H1 (cell line): ENCODE measurements at regions not wholly inside any gene's neighbourhood (a gene's known extent, or its start where the extent isn't known, plus 50 kb on each side); places are given as distances from the start of the nearest gene placed in this dataset.

Source experiments
- CTCF ChIA-PET: fragments of 300-600 bp; sonication (Branson Sonifier 250); formaldehyde crosslinking; loops from one replicate; lab custom pipeline; 2021; ENCODE audit not compliant: partially characterized antibody; lab: Charles Lee
- POLR2A ChIA-PET: fragments of 300-600 bp; sonication (Branson Sonifier 250); formaldehyde crosslinking; loops from one replicate; lab custom pipeline; 2021; ENCODE audit warnings: inconsistent platforms; ENCODE audit not compliant: partially characterized antibody; lab: Charles Lee
- DNase-seq, 2 experiments: peaks; one replicate each; pipeline versions ENCODE4 v3.0.0 to v3.0.0-alpha.2; 2010 to 2022; ENCODE audit warnings: low spot score in 2 of 2, low read depth in 1 of 2, mixed read lengths in 1 of 2
- FAIRE-seq: peaks from 2 replicates; lab custom pipeline; 2011; peaks lifted over from hg19 to GRCh38; lab: Jason Lieb, UNC
- H2AFZ ChIP-seq: 2 replicates; pipeline ENCODE4 v1.8.1; 2012; ENCODE audit warnings: low read length, inconsistent platforms
- H2AK5ac ChIP-seq: 2 replicates; pipeline ENCODE4 v1.6.1; 2013; ENCODE audit warnings: low read depth, low read length
- H2BK120ac ChIP-seq: replicated peaks from 2 replicates; pipeline ENCODE3; 2013; ENCODE audit warnings: low read depth, low read length, inconsistent platforms
- H2BK12ac ChIP-seq: 2 replicates; pipeline ENCODE4 v1.6.1; 2013; ENCODE audit warnings: low read depth, low read length
- H2BK15ac ChIP-seq: 2 replicates; pipeline ENCODE4 v1.6.1; 2013; ENCODE audit warnings: low read length
- H2BK20ac ChIP-seq: 2 replicates; pipeline ENCODE4 v1.6.1; 2013; ENCODE audit warnings: low read length
- H2BK5ac ChIP-seq: 2 replicates; pipeline ENCODE4 v1.6.1; 2013; ENCODE audit warnings: low read depth, low read length
- H3K14ac ChIP-seq: 2 replicates; pipeline ENCODE4 v1.6.1; 2013; ENCODE audit warnings: inconsistent platforms; ENCODE audit not compliant: insufficient read length
- H3K18ac ChIP-seq: 2 replicates; pipeline ENCODE4 v1.6.1; 2013; ENCODE audit warnings: low read length; ENCODE audit errors: extremely low read depth
- H3K23ac ChIP-seq: 2 replicates; pipeline ENCODE4 v1.6.1; 2013; ENCODE audit warnings: inconsistent platforms; ENCODE audit not compliant: insufficient read length
- H3K23me2 ChIP-seq: 2 replicates; pipeline ENCODE4 v1.6.1; 2013; ENCODE audit warnings: low read depth, low read length
- H3K27ac ChIP-seq: 2 replicates; pipeline ENCODE4 v1.6.1; 2011; ENCODE audit warnings: low read depth, low read length, inconsistent platforms
- H3K27me3 ChIP-seq, 4 experiments: replicated peaks in 1 of 4; 1 replicate in 1 of 4; 2 replicates in 3 of 4; pipeline versions ENCODE4 v1.6.1 to v1.8.1; 2011 to 2013; ENCODE audit warnings: low read length in 3 of 4, mild to moderate bottlenecking in 3 of 4, inconsistent platforms in 2 of 4, mixed read lengths in 2 of 4, moderate library complexity in 1 of 4; ENCODE audit not compliant: control insufficient read depth in 3 of 4, insufficient read depth in 3 of 4; ENCODE audit errors: extremely low read depth in 1 of 4
- H3K36me3 ChIP-seq, 4 experiments: 2 replicates each; pipeline versions ENCODE4 v1.6.1 to v1.8.1; 2011 to 2013; ENCODE audit warnings: mild to moderate bottlenecking in 4 of 4, low read length in 3 of 4, moderate library complexity in 2 of 4, control low read depth in 1 of 4, inconsistent platforms in 1 of 4; ENCODE audit not compliant: insufficient read depth in 4 of 4, control insufficient read depth in 2 of 4
- H3K4ac ChIP-seq: replicated peaks from 2 replicates; pipeline ENCODE3; 2013; ENCODE audit warnings: low read length, low read depth, mixed read lengths, inconsistent platforms; ENCODE audit not compliant: insufficient read length
- H3K4me1 ChIP-seq, 4 experiments: replicated peaks in 1 of 4; 1 replicate in 1 of 4; 2 replicates in 3 of 4; pipeline versions ENCODE4 v1.6.1 to v1.8.1; 2011 to 2013; ENCODE audit warnings: low read length in 3 of 4, inconsistent platforms in 2 of 4, mixed read lengths in 1 of 4; ENCODE audit not compliant: insufficient read depth in 4 of 4, control insufficient read depth in 3 of 4
- H3K4me2 ChIP-seq, 2 experiments: 2 replicates each; pipeline versions ENCODE4 v1.6.1 to v1.8.1; 2011 to 2013; ENCODE audit warnings: low read depth in 2 of 2, low read length in 2 of 2, control low read depth in 1 of 2, inconsistent platforms in 1 of 2, mild to moderate bottlenecking in 1 of 2; ENCODE audit not compliant: insufficient read depth in 1 of 2
- H3K4me3 ChIP-seq, 4 experiments: fragments of 200-600, 300-600 bp in 1 of 4; sonication (generic), shearing (Covaris generic), sonication (Bioruptor Twin) in 1 of 4; 2 replicates each; pipeline versions ENCODE4 v1.5.1 to v1.8.1; 2011 to 2016; ENCODE audit warnings: low read length in 4 of 4, low read depth in 3 of 4, control low read depth in 2 of 4, inconsistent platforms in 2 of 4, mild to moderate bottlenecking in 2 of 4, mixed read lengths in 1 of 4, moderate library complexity in 1 of 4; ENCODE audit not compliant: insufficient read depth in 2 of 4; ENCODE audit errors: extremely low read depth in 1 of 4
- H3K56ac ChIP-seq: replicated peaks from 2 replicates; pipeline ENCODE3; 2013; ENCODE audit warnings: low read depth, mild to moderate bottlenecking, mixed read lengths, low read length, inconsistent platforms; ENCODE audit not compliant: insufficient read length
- H3K79me1 ChIP-seq: 2 replicates; pipeline ENCODE4 v1.6.1; 2013; ENCODE audit warnings: low read depth, low read length, control low read depth
- H3K79me2 ChIP-seq, 2 experiments: 2 replicates each; pipeline versions ENCODE4 v1.6.1 to v1.8.1; 2012 to 2013; ENCODE audit warnings: low read length in 2 of 2, mild to moderate bottlenecking in 2 of 2, inconsistent platforms in 1 of 2; ENCODE audit not compliant: insufficient read depth in 2 of 2, control insufficient read depth in 1 of 2
- H3K9ac ChIP-seq, 4 experiments: replicated peaks in 1 of 4; 1 replicate in 1 of 4; 2 replicates in 3 of 4; pipeline versions ENCODE4 v1.6.1 to v1.8.1; 2011 to 2013; ENCODE audit warnings: low read depth in 3 of 4, low read length in 3 of 4, control low read depth in 2 of 4, mild to moderate bottlenecking in 2 of 4, moderate library complexity in 2 of 4, inconsistent platforms in 1 of 4; ENCODE audit errors: extremely low read depth in 1 of 4
- H3K9me3 ChIP-seq, 2 experiments: 2 replicates each; pipeline versions ENCODE4 v1.6.1 to v1.8.1; 2012 to 2013; ENCODE audit warnings: mild to moderate bottlenecking in 2 of 2, moderate library complexity in 2 of 2, control low read depth in 1 of 2, inconsistent platforms in 1 of 2, low read depth in 1 of 2, low read length in 1 of 2, mixed read lengths in 1 of 2; ENCODE audit not compliant: insufficient read depth in 2 of 2
- H4K20me1 ChIP-seq, 2 experiments: replicated peaks in 1 of 2; 2 replicates each; pipeline versions ENCODE3 to v1.8.1; 2011 to 2013; ENCODE audit warnings: inconsistent platforms in 2 of 2, low read length in 2 of 2, mild to moderate bottlenecking in 1 of 2; ENCODE audit not compliant: insufficient read depth in 2 of 2, control insufficient read depth in 1 of 2
- H4K5ac ChIP-seq: 2 replicates; pipeline ENCODE4 v1.6.1; 2013; ENCODE audit warnings: low read length, low read depth, mixed read lengths, inconsistent platforms; ENCODE audit not compliant: insufficient read length
- H4K8ac ChIP-seq: 2 replicates; pipeline ENCODE4 v1.8.0; 2013; ENCODE audit warnings: mild to moderate bottlenecking, moderate library complexity, low read length, inconsistent platforms; ENCODE audit not compliant: insufficient read depth; ENCODE audit errors: extremely low read depth
- H4K91ac ChIP-seq: replicated peaks from 2 replicates; pipeline ENCODE3; 2013; ENCODE audit warnings: low read length, mixed read lengths, inconsistent platforms; ENCODE audit not compliant: insufficient read length
- EZH2 ChIP-seq: fragments of 200-600 bp; sonication (generic); IDR thresholded peaks from 2 replicates; pipeline ENCODE4 v1.7.1; 2012; ENCODE audit warnings: low read depth, mild to moderate bottlenecking, moderate library complexity, low read length, inconsistent platforms; ENCODE audit not compliant: severe bottlenecking
- KDM4A ChIP-seq: IDR thresholded peaks from one replicate; pipeline ENCODE4 v1.7.1; 2012; ENCODE audit warnings: low read depth, mild to moderate bottlenecking, moderate library complexity, low read length, inconsistent platforms; ENCODE audit not compliant: severe bottlenecking
- SP4 ChIP-seq: IDR thresholded peaks from 2 replicates; pipeline ENCODE4 v1.6.1; 2012; ENCODE audit warnings: low read length, inconsistent platforms
- WGBS, 2 experiments: shearing (Covaris generic) in 1 of 2; methylation state at CpG; one replicate each; pipeline versions ENCODE4 v1.1.6 to v1.1.7; 2013 to 2015; ENCODE audit warnings: low lambda C conversion rate in 2 of 2, mixed read lengths in 2 of 2, inconsistent platforms in 1 of 2, low coverage in 1 of 2, missing lambda C conversion rate in 1 of 2; ENCODE audit not compliant: insufficient replicate concordance in 2 of 2, insufficient coverage in 1 of 2, insufficient read length in 1 of 2; ENCODE audit errors: extremely low coverage in 1 of 2, missing lambda C conversion rate in 1 of 2; 5-methylcytosine and 5-hydroxymethylcytosine counted together

DNA sequence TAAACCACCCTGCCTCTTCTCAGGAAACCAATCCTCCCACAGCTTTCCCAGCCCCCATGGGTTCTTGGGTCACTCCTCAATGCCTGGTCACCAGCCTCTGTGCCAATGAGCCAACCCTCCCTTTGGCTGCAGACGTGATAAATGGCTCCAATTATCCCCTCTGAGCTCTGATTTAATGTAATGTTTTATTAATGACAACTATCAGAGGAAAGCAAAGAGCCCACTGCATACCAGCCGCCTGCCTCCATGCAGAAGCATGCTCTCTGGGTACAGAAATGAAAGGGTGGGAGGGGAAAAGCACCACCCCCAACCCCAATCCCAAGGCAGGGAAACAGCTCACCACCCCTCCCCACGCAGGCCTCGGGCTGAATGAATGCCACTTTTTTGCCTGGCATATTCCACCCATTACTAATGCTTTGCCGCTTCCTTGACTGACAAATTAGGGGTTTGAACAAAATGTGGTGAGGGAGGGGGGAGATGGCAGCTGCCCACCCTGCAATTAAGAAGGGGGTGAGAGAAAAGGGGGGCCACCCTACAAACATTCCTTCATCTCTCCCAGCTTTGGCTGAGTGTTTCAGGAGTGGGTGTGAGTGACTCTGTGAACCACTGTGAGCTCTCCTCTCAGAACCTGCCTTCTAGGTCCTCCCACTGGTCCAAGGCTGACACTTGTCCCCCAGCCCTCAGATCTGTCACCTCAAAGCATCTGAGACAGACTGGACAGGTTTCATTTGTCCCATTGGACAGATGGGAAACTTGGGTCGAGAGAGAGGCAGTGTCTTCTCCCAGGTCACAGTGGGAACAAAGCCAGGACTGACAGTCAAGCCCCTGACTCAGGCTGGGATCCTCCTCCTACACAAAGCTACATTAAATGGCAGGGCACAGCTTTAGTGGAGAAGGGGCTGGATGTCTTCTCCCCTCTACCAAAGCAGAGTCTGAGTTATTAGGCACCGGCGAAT lies 161.5 kb downstream of the TMEM132E start:
- POLR2A ChIA-PET, result interaction anchor here (0.6 kb wide), 2 partner anchors 11 to 130 kb away, joined by 3 to 4 read pairs; no protein-coding TSS in a partner anchor
- WGBS, 2 experiments, result 87% methylated on average over 8 of the region's 8 CpGs; no CpG with 5 or more reads in 1 of the 2 experiments

More for the DNA sequence above, 161.5 kb downstream of the TMEM132E start:
- Histone ChIP-seq H4K8ac (no peak overlapping the region), H4K91ac (no peak overlapping the region), H3K4me3 (no peak overlapping the region), H3K18ac (no peak overlapping the region), H3K27me3 (no peaks in the 10 kb centered on the region), H3K79me1 (no peaks in the 10 kb centered on the region), H2BK120ac (no peak overlapping the region), H4K5ac (no peak overlapping the region), H3K14ac (no peak overlapping the region), H3K9me3 (no peaks in the 10 kb centered on the region), H3K23me2 (no peaks in the 10 kb centered on the region), H2BK20ac (no peak overlapping the region), H3K23ac (no peak overlapping the region), H3K36me3 (no peaks in the 10 kb centered on the region), H3K4me2 (no peak overlapping the region), H2BK12ac (no peak overlapping the region), H3K4ac (no peak overlapping the region), H2BK15ac (no peak overlapping the region), H3K56ac (no peak overlapping the region), H3K27ac (no peak overlapping the region), H3K9ac (no peak overlapping the region), H2AK5ac (no peak overlapping the region), H2AFZ (no peak overlapping the region), H3K79me2 (no peaks in the 10 kb centered on the region), H3K4me1 (0 out of 7 replicates have a peak, but pooled peaks cover 0 to 2% (median 0%) of the 10 kb centered on the region in 4 experiments), H2BK5ac (no peak overlapping the region), H4K20me1 (no peaks in the 10 kb centered on the region)
- no peak for FAIRE-seq
- no peak for DNase-seq
- CTCF ChIA-PET, result interaction anchor here (0.6 to 1.9 kb wide), 3 partner anchors 11 to 103 kb away, joined by 3 to 5 read pairs (median 5); no protein-coding TSS in a partner anchor
- TF ChIP-seq SP4, result no peak
- no peak for TF ChIP-seq EZH2
- no peak for TF ChIP-seq KDM4A
